IgD-negative memory B cell (primary cell): ENCODE measurements at regions not wholly inside any gene's neighbourhood (a gene's known extent, or its start where the extent isn't known, plus 50 kb on each side); places are given as distances from the start of the nearest gene placed in this dataset.

Source experiments
- H3K27ac Mint-ChIP-seq, 3 donors: one replicate each; pipeline ENCODE4 v1.8.0; 2020 to 2022; ENCODE audit warnings: mild to moderate bottlenecking in 3 of 3, mixed read lengths in 3 of 3, moderate library complexity in 1 of 3
- H3K27me3 Mint-ChIP-seq: one replicate; pipeline ENCODE4 v1.8.0; 2021; ENCODE audit warnings: mixed read lengths
- H3K36me3 Mint-ChIP-seq: one replicate; pipeline ENCODE4 v1.8.0; 2020; ENCODE audit warnings: mild to moderate bottlenecking, mixed read lengths
- H3K4me1 Mint-ChIP-seq, 3 donors: one replicate each; pipeline ENCODE4 v1.8.0; 2020 to 2022; ENCODE audit warnings: mixed read lengths in 3 of 3, mild to moderate bottlenecking in 1 of 3
- H3K4me3 Mint-ChIP-seq, 4 donors: one replicate each; pipeline ENCODE4 v1.8.0; 2020 to 2022; ENCODE audit warnings: mild to moderate bottlenecking in 4 of 4, mixed read lengths in 4 of 4, moderate library complexity in 3 of 4
- H3K9me3 Mint-ChIP-seq, 3 donors: one replicate each; pipeline ENCODE4 v1.8.0; 2020 to 2021; ENCODE audit warnings: mixed read lengths in 3 of 3, mild to moderate bottlenecking in 1 of 3

DNA sequence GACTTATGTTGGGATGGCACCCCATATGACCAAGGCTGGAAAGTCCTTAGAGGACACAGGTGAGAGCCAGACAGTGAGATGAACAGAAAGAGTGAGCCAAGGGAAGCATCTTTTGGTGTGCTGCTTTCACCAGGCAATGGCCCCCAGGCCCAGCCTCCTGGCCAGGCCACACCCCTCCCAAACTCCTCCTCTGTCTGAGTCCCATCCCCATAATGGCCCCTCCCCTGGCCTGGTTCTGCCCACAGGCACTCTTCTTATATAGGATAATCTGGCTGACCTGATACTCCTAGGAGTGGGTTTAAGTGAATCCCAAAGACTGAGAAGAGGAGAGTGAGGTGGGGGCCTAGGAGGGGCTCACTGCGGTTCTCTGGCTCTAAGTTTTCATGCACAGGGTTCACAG lies 252.5 kb downstream of the RPS24 start:
- H3K9me3 Mint-ChIP-seq, result no peaks in the 10 kb centered on the region
- no peaks in the 10 kb centered on the region for H3K36me3 Mint-ChIP-seq
- peaks cover 0 to 3% (median 0%) of the 10 kb centered on the region in 3 donors for H3K4me1 Mint-ChIP-seq
- H3K27me3 Mint-ChIP-seq, result no peaks in the 10 kb centered on the region
- H3K4me3 Mint-ChIP-seq, result no peak overlapping the region
- no peak overlapping the region for H3K27ac Mint-ChIP-seq

- Mint-ChIP-seq H3K9me3 (no peaks in the 10 kb centered on the region), H3K27ac (no peak overlapping the region), H3K27me3 (no peaks in the 10 kb centered on the region), H3K36me3 (no peaks in the 10 kb centered on the region), H3K4me3 (no peak overlapping the region), H3K4me1 (peaks cover 0 to 3% (median 0%) of the 10 kb centered on the region in 3 donors)
Measured at GRCh38 chr10:78286668-78287067, 253.0 kb downstream of the RPS24 start.

GRCh38 chr10:78287618-78288017 lies 254.0 kb downstream of the RPS24 start:
- Mint-ChIP-seq H3K4me3 (no peak overlapping the region), H3K36me3 (no peaks in the 10 kb centered on the region), H3K4me1 (peaks cover 0 to 3% (median 0%) of the 10 kb centered on the region in 3 donors), H3K27me3 (peaks cover 1% of the 10 kb centered on the region), H3K27ac (no peak overlapping the region), H3K9me3 (no peaks in the 10 kb centered on the region)

DNA sequence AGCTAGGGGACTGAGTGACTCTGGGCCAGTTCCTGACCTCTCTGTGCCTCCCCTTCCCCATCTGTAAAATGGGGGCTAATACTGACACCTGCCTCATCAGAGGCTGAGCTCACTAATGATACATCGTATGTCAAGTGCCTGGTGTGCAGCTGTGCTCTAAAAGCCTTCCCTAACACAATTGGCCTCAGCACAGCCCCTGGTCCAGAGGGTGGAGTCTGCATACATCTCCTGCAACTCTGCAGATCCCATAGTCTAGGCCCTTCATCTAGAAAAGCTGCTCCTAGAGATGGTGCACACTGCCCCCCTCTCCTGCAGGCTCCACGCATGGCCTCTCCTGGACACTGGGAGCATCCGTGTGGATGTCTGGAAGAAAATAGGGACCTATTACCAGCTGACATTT lies 255.0 kb downstream of the RPS24 start:
- Mint-ChIP-seq H3K9me3 (no peaks in the 10 kb centered on the region), H3K27ac (peak overlapping the region in 1 of 3 donors; percentile 62), H3K4me1 (peaks cover 0 to 3% (median 0%) of the 10 kb centered on the region in 3 donors), H3K27me3 (peaks cover 1% of the 10 kb centered on the region), H3K36me3 (no peaks in the 10 kb centered on the region), H3K4me3 (no peak overlapping the region)

DNA sequence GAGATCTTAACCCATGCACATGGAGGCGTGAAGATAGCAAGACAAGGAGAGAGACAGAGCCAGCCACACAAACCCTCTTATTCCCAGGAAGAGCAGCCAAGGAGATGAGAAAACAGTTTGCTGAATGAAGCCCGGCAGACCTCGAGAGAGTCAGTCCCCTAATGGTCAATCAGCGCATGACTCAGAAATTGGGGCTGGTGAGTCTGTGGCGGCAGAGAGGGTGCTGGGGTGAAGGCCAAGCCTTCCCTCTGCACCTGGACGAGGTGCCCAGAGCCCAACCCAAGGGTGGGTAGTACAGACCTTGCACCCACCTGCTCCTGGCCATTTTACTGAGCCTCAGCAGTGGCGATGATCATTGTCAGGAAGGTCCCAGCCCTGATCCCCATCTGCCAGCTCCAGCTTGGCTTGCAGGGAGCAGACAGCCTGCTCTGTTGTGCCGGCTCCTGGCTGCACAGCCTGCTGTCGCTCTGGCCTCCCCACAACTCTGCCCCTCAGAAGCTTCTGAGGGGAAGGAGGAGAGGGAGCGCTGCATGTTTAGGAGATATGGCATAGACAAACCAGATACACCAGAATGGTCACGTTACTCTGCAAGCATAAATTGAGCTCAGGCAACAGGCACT lies 256.6 kb downstream of the RPS24 start:
- peaks cover 1% of the 10 kb centered on the region for H3K27me3 Mint-ChIP-seq
- H3K27ac Mint-ChIP-seq, result no peak overlapping the region
- H3K9me3 Mint-ChIP-seq, result no peaks in the 10 kb centered on the region
- no peaks in the 10 kb centered on the region for H3K36me3 Mint-ChIP-seq
- peaks cover 0 to 3% (median 0%) of the 10 kb centered on the region in 3 donors for H3K4me1 Mint-ChIP-seq
- no peak overlapping the region for H3K4me3 Mint-ChIP-seq

DNA sequence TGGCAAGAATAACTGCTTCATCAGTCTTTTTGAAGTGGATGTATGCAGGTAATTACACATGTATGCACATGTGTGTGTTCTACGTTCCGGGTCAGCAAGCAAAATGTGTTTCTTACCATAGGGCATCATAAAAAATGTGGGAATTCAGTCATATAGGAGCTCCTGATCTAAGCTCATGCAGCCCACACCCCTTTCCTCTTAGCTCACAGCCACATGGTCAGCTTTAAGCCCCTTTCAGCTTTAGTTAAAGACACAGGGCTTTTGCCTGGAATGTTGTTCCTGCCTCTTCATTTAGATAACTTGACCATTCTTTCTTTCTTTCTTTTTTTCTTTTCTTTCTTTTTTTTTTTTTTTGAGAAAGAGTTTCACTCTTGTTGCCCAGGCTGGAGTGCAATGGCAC lies 258.1 kb downstream of the RPS24 start:
- H3K9me3 Mint-ChIP-seq, result no peaks in the 10 kb centered on the region
- no peaks in the 10 kb centered on the region for H3K36me3 Mint-ChIP-seq
- no peak overlapping the region for H3K4me3 Mint-ChIP-seq
- H3K27me3 Mint-ChIP-seq, result peaks cover 1% of the 10 kb centered on the region
- H3K4me1 Mint-ChIP-seq, result peaks cover 2 to 4% (median 3%) of the 10 kb centered on the region in 3 donors
- H3K27ac Mint-ChIP-seq, result no peak overlapping the region

DNA sequence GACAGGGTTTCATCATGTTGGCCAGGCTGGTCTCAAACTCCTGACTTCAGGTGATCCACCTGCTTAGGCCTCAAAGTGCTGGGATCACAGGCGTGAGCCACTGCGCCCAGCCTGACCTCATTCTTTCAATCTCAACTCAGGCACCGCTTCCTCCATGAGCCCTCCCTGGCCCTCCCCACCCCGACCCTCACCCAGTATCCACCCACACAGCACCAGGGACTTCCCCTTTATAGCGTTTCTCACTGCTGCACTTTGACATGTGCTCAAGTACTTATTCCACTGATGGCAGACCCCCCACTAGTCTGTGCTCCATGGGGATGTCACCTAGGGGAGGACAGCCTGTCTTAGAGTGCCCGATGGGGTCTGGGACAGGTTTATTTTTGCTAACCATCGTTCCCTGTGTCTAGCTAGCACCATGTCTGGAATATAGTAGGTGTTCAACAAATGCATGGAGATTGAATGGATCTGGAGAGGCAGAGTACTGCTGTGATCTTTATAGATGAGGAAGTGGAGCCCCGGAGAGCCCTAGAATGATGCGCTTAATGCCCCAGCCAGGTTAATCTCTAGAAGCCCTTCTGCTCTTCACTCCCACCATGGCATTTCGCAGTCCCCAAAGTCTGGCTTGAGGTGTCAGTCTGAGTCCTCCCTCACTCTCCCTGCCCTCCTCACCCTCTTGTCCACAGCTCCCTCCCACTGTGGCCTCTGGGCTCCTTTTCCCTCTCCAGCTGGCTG lies 258.8 kb downstream of the RPS24 start:
- Mint-ChIP-seq H3K4me1 (peaks cover 3 to 8% (median 5%) of the 10 kb centered on the region in 3 donors), H3K27me3 (peaks cover 1% of the 10 kb centered on the region), H3K9me3 (no peaks in the 10 kb centered on the region), H3K36me3 (no peaks in the 10 kb centered on the region), H3K27ac (no peak overlapping the region), H3K4me3 (no peak overlapping the region)

- Mint-ChIP-seq H3K27me3 (peaks cover 1% of the 10 kb centered on the region), H3K36me3 (no peaks in the 10 kb centered on the region), H3K9me3 (no peaks in the 10 kb centered on the region), H3K27ac (no peak overlapping the region), H3K4me3 (no peak overlapping the region), H3K4me1 (peaks cover 6 to 13% (median 7%) of the 10 kb centered on the region in 3 donors)
Measured at GRCh38 chr10:78292982-78293865, 259.6 kb downstream of the RPS24 start.

DNA sequence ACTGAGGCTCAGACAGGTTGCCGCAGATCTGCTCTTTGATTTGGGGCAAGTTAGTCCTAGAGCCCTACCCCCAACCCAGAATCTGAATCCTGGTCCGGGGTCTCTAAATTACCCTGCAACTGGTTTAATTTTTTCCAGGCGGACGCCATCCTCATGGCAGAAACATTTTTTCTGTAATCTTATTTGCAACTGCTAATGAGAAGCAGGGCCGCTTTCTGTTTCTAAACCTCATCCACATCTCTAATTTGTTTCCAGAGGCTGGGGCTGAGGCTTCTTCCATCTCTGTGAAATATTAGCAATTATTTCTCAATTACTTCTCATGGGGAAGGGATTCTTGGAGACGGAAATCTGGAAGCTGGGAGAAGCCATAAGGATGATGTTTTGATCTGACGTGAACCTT lies 261.6 kb downstream of the RPS24 start:
- peaks cover 0 to 3% (median 0%) of the 10 kb centered on the region in 3 donors for H3K9me3 Mint-ChIP-seq
- no peak overlapping the region for H3K27ac Mint-ChIP-seq
- peaks cover 1% of the 10 kb centered on the region for H3K27me3 Mint-ChIP-seq
- H3K4me3 Mint-ChIP-seq, result no peak overlapping the region
- no peaks in the 10 kb centered on the region for H3K36me3 Mint-ChIP-seq
- peaks cover 13 to 23% (median 16%) of the 10 kb centered on the region in 3 donors for H3K4me1 Mint-ChIP-seq

DNA sequence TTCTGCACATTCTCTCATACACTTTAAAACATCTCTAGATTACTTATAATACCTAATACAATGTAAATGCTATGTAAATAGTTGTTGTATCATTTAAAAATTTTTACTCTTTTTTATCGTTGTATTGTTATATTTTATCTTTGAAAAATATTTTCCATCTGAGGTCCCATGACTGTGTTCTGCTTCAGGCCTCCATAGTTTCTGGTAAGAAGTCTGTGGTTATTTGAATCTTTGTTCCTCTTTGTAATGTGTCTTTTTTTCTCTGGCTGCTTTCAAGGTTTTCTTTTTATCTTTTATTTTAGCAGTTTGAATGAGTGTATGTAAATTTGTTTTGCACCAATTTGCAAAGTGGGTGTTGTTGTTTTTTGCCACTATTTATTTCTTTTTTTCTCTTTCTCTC lies 263.1 kb downstream of the RPS24 start:
- Mint-ChIP-seq H3K4me3 (peak overlapping the region in 1 of 4 donors; percentile 28), H3K36me3 (no peaks in the 10 kb centered on the region), H3K9me3 (peaks cover 0 to 3% (median 0%) of the 10 kb centered on the region in 3 donors), H3K4me1 (peaks cover 18 to 23% (median 18%) of the 10 kb centered on the region in 3 donors), H3K27me3 (peaks cover 1% of the 10 kb centered on the region), H3K27ac (no peak overlapping the region)

DNA sequence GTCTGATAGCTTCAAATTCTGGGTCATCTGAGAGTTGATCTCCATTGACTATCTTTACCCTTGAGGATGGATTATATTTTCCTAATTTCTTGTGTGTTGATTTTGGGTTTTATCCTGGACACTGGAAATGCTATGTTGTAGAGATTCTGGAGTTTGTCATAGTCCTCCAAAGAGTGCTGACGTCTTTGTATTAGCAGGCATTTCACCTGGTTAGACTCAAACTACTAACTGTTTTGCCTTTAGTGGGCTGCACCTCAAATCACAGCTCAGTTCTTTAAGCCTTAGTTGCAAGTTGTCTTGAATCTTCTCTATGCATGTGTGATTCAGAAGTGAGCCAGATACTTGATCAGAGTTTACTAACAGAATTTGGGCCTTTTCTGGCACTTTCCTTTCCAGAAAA lies 264.3 kb downstream of the RPS24 start:
- no peak overlapping the region for H3K4me3 Mint-ChIP-seq
- peaks cover 0 to 3% (median 0%) of the 10 kb centered on the region in 3 donors for H3K9me3 Mint-ChIP-seq
- no peaks in the 10 kb centered on the region for H3K27me3 Mint-ChIP-seq
- peaks cover 27 to 31% (median 28%) of the 10 kb centered on the region in 3 donors for H3K4me1 Mint-ChIP-seq
- H3K27ac Mint-ChIP-seq, result no peak overlapping the region
- no peaks in the 10 kb centered on the region for H3K36me3 Mint-ChIP-seq

DNA sequence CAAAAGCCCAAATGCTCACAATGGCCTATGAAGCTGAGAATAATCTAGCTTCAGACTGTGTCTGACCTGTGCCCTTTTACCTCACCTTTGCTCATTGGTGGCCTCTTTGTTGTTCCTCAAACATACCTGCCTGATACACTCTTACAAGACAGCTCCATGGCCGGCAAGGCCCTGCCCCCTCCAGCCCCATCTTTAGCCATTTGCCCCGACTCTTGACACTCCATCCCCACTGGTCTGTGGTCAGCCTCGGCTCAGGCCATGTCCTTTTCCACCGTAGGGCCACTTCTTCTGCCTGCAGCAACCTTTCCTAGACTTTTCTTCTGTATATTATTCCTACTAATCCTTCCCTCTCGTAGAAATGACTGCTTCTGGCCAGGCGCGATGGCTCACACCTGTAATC lies 265.2 kb downstream of the RPS24 start:
- H3K4me3 Mint-ChIP-seq, result peak overlapping the region in 1 of 4 donors; percentile 91
- no peaks in the 10 kb centered on the region for H3K27me3 Mint-ChIP-seq

DNA sequence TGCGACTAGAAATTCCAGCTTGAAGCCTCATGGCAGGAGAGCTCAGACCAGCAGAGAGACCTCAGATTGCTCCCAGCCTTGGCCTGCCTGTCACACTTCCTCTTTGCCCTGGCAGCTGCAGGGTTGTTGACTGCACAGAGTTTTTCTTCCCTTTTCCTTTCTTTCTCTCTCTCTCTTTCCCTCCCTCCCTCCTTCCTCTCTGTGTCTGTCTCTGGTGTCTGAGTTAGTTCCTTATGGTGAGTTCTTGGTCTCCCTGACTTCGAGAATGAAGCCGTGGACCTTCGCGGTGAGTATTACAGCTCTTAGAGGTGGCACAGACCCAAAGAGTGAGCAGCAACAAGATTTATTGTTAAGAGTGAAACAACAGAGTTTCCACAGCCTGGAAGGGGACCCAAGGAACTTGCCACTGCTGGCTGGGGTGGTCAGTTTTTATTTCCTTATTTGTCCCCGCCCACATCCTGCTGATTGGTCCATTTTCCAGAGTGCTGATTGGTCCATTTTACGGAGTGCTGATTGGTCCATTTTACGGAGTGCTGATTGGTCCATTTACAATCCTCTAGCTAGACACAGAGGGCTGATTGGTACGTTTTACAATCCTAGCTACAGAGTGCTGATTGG lies 266.3 kb downstream of the RPS24 start:
- Mint-ChIP-seq H3K4me1 (peaks cover 28 to 32% (median 31%) of the 10 kb centered on the region in 3 donors), H3K27ac (peak overlapping the region; percentile 82 to 89 (median 84)), H3K27me3 (no peaks in the 10 kb centered on the region), H3K9me3 (peaks cover 0 to 3% (median 0%) of the 10 kb centered on the region in 3 donors), H3K36me3 (no peaks in the 10 kb centered on the region), H3K4me3 (peak overlapping the region; percentile 12 to 91 (median 76))

More for the DNA sequence above, 265.2 kb downstream of the RPS24 start:
- Mint-ChIP-seq H3K9me3 (peaks cover 0 to 3% (median 0%) of the 10 kb centered on the region in 3 donors), H3K36me3 (no peaks in the 10 kb centered on the region), H3K4me1 (peaks cover 28 to 31% (median 31%) of the 10 kb centered on the region in 3 donors), H3K27ac (peak overlapping the region in 1 of 3 donors; percentile 89)

DNA sequence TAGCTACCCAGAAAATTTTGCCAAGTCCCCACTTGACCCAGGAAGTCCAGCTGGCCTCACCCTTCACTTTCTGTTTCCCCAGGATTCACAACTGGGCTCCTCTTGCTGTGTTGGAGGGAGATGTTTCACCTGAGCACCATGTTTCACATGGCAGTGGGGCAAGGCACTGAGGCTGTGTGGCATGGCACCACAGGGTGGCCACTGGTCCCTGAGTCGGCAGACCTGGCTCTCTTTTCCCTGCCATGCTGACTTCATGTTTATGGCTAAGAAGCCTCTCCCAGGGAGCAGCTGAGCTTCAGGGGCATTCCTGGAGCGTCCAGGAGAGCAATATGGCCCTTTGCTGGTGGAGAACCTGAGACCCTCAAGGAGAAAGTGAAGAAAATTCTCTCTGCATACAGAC lies 266.9 kb downstream of the RPS24 start:
- peaks cover 0 to 3% (median 0%) of the 10 kb centered on the region in 3 donors for H3K9me3 Mint-ChIP-seq
- peaks cover 28 to 32% (median 31%) of the 10 kb centered on the region in 3 donors for H3K4me1 Mint-ChIP-seq
- peak overlapping the region; percentile 43 to 89 (median 82) for H3K27ac Mint-ChIP-seq
- H3K27me3 Mint-ChIP-seq, result no peaks in the 10 kb centered on the region
- H3K36me3 Mint-ChIP-seq, result no peaks in the 10 kb centered on the region
- peak overlapping the region in 1 of 4 donors; percentile 71 for H3K4me3 Mint-ChIP-seq
